ENCODE measurements at regions not wholly inside any gene's neighbourhood (a gene's known extent, or its start where the extent isn't known, plus 50 kb on each side); places are given as distances from the start of the nearest gene placed in this dataset.
"Not testable (repeated sequence)": the region's sequence is repeated elsewhere in the genome, so short reads cannot be mapped to it uniquely, and the experiment has no call there.

- no peak for DNase-seq
Measured at GRCh38 chr4:128688033-128688721, 121.3 kb upstream of the JADE1 start.

- no peak for DNase-seq
Measured at GRCh38 chr4:128686810-128687209, 122.7 kb upstream of the JADE1 start.

DNA sequence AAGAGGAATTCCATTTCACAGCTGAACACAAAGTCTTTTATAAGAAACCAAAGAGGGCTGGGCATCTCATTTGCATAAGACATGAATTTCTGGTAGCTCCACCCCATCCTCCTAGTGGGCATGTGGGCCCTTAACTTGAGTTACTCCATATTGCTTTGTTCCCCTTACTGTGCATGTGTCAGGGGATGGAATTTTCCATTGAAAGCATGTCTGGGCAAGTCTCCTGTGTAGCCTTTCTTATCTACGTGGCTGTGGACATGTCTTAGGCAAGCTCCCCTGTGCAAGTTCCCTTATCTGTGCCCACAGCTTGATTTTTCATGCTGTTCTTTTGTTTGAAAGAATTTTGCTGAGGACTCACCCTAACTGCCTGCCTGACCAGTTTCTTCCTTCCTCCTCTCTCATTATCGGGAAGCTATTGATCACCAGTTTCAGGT lies 123.5 kb upstream of the JADE1 start:
- no peak for DNase-seq

- no peak for DNase-seq
Measured at GRCh38 chr4:128684016-128684415, 125.5 kb upstream of the JADE1 start.

DNA sequence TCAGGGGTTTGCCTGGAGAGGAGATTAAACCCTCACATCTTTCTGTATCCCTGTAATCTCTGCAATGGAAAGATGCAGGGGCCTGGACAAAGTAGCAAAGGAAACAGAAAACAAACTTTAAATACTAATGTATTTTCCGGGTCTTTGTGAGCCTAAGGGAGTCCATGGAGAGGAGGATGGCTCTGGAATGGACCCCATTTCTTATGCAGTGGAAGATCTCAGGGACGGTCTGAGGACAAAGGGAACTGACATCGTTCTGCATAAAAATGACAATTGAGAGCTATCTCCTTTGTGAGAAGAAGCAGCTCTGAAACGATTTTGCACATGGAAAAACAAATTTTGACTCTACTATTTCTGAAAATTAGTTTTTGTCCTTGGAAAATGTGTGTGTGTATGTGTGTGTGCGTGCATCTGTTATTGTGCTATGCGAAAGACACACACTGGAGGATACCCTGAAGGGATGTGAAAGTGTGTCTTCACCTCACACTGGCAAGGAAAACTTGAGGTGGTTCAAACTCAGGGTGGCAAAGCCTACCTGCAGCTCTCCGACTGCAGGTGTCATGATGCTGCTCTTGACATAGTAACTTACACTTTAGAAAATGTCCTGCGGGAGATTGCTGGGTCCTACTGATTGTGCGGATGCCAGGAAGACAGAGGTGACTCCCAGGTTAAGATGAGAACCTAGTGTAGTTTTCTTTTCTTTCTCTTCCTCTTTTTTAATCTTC lies 126.4 kb upstream of the JADE1 start:
- DNase-seq = no peak

GRCh38 chr4:128676095-128676494 lies 133.4 kb upstream of the JADE1 start:
- DNase-seq = no peak

GRCh38 chr4:128675083-128675482 lies 134.4 kb upstream of the JADE1 start:
- DNase-seq = no peak

DNA sequence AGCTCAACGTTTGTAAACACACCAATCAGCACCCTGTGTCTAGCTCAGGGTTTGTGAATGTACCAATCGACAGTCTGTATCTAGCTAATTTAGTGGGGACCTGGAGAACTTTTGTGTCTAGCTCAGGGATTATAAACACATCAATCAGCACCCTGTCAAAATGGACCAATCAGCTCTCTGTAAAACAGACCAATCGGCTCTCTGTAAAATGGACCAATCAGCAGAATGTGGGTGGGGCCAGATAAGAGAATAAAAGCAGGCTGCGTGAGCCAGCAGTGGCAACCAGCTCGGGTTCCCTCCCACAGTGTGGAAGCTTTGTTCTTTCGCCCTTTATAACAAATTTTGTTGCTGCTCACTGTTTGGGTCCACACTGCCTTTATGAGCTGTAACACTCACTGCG lies 136.3 kb upstream of the JADE1 start:
- DNase-seq = not testable (repeated sequence)

DNA sequence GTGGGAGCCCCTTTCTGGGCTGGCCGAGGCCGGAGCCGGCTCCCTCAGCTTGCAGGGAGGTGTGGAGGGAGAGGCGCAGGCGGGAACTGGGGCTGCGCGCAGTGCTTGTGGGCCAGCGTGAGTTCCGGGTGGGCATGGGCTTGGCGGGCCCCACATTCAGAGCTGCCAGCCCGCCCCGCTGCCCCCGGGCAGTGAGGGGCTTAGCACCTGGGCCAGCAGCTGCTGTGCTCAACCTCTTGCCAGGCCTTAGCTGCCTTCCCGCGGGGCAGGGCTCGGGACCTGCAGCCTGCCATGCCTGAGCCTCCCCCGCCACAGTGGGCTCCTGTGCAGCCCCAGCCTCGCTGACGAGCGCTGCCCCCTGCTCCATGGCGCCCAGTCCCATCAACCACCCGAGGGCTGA lies 136.9 kb upstream of the JADE1 start:
- DNase-seq = not testable (repeated sequence)

GRCh38 chr4:128670513-128670912 lies 139.0 kb upstream of the JADE1 start:
- DNase-seq = no peak

DNA sequence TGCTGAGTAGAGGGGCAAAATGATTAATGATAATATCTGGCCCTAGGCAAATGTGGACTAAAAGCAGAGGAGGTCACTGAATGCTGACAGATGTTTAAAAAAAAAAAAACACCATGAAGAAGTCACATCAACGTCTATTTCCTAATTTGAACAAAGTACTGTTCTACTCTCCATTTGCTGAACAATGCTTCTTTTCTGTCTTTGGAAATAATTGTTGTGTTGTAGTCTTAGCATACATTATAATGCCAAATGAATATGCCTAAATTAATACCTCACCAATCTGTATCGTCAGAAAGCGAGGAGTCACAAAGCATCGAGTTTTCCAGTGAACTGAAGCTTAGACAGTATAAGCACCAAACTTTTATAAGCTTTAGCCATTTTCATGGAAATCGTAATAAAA lies 140.9 kb upstream of the JADE1 start:
- DNase-seq = no peak

- DNase-seq = no peak
Measured at GRCh38 chr4:128665514-128665913, 144.0 kb upstream of the JADE1 start.

DNA sequence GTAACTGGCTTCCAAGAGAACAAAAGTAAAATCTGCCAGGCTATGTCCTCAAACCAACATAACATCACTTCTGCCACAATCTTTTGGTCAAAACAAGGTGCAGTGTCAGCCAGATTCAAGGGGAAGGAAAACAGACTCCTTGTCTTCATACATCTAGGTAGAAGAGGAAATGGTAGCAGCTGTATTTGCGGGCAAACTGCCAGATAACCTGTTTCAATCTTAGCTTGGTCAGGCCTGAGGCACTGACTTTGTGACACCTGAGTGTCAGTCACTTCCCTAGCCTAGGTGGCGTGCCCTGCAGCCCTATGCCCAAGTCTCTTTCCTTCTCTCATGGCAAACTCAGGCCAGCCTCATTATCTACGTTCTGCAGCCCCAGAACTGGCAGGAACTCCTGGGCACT lies 146.2 kb upstream of the JADE1 start:
- no peak for DNase-seq

DNA sequence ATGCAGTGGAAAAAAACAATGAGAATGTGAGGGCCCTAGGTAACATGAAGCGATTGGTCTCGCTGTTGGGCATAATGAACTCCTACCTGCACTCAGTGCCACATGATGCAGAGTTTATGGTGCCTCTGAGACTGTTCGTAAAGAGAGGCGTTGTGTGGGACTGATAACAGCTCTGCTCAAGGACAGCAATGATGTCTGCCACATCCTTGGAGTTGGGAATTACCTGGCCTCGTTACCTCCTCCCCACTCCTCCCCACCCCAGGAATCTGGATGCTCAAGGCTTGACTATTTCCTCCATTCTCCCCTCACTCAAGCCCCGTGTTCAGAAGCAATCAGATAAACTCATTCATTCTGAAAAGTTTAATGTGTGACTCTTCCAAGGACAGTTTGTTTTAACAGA lies 148.0 kb upstream of the JADE1 start:
- no peak for DNase-seq

DNA sequence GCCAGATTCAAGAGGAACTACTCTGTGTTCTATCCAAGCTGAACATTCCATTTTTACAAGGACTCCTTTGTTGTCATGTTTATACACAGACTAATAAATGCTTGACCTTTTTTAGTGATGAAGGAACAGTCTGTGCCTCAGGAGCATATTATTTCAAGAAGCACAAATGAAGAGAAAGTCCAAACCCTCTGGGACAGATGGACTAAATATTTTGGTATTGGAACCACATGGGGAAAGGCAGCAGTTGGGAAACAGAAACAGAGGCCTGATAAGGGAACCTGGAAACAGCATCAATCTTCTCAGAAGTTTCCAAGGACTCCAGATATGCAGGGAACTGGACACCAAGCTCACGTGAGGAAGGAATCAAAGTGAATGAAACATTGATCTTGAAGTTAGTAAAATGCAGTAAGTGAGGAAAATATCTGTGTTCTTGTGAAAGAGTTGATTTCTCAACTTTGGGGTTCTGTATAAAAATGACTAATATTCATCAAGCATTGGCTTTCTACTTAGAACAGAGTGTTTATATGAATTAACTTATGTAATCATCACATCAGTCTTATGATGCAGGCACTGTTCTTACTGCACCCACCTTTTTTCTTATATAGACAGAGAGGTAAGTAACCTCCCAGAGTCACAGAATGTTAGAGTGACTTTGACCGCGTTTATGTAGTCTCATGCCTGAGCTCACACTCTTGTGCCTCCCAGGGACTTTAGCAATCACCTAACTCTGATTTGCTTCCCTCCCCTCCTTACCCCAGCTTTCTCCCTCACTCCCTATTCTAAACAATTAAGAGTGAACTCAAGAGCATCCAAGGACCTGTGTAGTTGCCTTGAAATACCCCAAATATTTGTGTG lies 148.9 kb upstream of the JADE1 start:
- no peak for DNase-seq

DNA sequence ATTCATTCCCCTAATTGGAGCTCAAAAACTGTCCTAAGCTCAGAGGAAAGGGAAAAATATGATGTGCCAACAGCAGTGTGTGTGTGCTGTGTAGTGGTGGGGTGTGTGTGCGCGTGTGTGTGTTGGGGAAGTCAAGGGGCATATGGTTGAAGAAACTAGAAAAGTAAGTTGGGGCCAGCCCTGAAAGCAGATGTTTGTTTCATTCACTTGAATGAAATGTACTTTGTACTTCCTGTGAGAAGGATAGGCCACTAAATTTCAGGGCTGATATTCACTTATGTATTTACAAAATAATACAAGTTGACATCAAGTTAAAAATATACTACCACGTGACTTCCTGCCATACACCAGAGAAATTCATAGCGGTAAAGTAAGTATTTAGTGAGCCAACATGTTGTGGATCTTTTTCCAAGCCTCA lies 151.3 kb upstream of the JADE1 start:
- peak; percentile 44 for DNase-seq

DNA sequence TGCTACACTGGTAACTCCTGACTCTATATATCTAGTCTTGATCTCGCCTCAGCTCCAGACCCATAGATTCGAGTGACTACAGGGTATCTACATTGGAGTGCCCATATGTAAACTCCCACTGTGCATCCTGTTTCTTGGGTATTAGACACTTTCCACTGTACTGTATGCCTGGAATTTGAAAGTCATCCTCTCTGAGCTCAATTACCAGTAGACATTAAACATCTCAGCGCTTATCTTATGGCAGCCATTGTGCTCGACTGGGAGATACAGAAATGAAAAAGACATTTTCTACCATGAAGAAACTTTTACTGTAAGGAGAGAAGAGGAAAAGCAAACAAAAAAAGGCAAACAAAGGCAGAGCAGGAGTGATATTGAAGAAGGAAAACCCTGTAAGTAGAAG lies 151.9 kb upstream of the JADE1 start:
- no peak for DNase-seq

DNA sequence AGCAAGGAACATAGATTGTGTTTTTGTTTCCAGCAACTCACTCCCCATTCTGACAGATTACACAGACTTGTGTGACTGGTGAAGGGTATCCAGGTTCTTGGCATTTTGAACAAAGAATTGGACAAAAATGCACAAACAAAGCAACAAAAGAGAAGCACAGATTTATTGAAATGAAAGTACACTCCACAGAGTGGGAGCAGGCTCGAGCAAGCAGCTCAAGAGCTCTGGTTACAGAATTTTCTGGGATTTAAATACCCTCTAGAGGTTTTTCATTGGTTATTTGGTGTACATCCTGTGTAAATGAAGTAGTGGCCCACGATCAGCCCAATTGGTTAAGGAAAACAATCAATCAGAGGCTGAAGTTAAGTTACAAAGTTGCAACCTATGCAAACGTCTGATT lies 155.0 kb upstream of the JADE1 start:
- DNase-seq = no peak

DNA sequence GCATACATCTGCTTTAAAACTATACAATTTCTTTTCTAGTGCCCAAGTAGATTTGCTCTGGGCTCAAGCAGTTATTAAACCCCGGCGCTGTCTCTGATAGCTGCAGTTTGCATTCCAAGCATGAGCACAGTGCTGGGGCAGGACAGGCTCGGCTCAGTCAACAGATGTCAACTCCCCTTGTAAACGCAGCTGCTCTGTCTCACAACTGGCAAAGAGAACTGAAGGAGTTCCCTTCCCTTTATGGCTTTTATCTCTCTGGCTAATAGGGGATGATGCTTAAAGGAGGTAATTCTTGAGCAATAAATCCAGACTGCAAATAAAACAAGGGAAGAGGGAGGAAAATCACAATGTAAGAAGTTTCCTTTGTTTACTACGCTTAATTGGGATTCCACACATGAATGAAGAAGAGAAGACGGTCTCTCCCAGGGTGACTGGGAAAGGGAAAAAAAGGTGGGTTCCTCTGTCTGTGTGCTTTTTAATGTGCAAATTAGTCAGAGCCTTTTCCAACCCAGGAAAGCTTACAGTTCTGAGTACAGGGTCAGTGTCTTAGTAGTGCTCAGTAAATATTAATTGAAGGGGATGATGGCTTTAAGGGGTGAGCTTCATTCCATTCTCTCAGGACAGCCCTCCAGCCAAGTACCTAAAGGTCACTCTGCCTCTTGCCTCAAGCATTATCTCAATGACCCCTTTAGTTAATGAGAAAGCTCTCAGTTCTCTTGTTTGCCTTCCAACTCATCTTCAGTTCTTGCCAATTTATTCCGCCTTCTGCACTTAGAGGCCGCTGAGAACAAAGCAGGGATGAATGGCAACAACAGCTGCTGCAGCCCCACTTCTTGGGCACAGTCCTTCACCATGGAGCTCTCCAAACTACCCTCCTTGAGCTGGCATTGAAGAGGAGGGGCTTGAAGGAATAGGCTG lies 155.7 kb upstream of the JADE1 start:
- DNase-seq = peak; percentile 59

- no peak for DNase-seq
Measured at GRCh38 chr4:128649575-128650205, 159.8 kb upstream of the JADE1 start.

DNA sequence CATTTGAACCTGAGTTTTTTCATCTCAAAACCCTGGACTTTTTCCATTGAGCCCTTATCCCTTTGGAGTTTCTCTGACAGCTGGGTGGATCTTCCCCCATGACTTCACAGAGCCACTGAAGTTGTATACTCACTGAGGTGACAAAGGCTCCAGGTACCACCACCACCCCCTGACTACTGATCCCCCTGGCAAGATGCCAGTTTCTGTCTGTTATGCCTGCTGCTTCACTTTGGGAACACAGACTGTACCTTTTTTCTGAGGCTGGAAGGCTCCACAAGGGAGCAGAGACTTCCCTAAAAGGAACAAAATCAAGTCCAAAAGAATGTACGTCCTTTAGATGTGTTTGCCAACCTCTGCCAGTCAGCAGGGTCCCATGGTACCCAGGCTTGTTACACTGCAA lies 160.3 kb upstream of the JADE1 start:
- DNase-seq = no peak

- DNase-seq = no peak
Measured at GRCh38 chr4:128648021-128648420, 161.5 kb upstream of the JADE1 start.
